HT-29 (cell line): ENCODE measurements at regions not wholly inside any gene's neighbourhood (a gene's known extent, or its start where the extent isn't known, plus 50 kb on each side); places are given as distances from the start of the nearest gene placed in this dataset.
A peak's percentile ranks its signal among the peaks of the same experiment; 100 is the strongest.

ENCODE experiments used
- DNase-seq: peaks from one replicate; pipeline ENCODE4 v3.0.0-alpha.2; 2015; ENCODE audit warnings: low spot score

GRCh38 chr12:83386527-83387264, 700.0 kb downstream of the TMTC2 start:
- DNase-seq = no peak

GRCh38 chr12:83378186-83378727, 691.6 kb downstream of the TMTC2 start:
- DNase-seq = no peak

GRCh38 chr12:83365317-83365716, 678.6 kb downstream of the TMTC2 start:
- DNase-seq = no peak

GRCh38 chr12:83361475-83361874, 674.8 kb downstream of the TMTC2 start:
- no peak for DNase-seq

DNA sequence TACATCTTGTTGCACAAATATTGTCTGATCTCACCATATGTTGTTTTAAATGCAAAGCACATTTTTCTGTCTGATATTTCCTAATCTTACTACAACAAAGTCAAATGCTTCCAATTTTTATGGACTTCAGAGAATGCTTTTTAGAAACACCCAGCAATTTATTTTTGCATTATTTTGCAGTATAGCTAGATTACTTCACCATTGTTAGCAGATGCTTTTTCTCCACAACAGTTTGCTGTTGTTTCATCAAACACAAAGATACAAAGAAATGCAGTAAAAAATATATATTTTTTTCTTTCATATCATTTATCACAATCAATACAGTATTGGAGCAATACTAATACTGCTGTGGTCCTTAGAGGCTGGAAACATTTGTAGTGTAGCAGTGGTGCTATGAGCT, 674.4 kb downstream of the TMTC2 start:
- DNase-seq = no peak

- DNase-seq = no peak
Observed at GRCh38 chr12:83349907-83350611, 663.4 kb downstream of the TMTC2 start.

DNA sequence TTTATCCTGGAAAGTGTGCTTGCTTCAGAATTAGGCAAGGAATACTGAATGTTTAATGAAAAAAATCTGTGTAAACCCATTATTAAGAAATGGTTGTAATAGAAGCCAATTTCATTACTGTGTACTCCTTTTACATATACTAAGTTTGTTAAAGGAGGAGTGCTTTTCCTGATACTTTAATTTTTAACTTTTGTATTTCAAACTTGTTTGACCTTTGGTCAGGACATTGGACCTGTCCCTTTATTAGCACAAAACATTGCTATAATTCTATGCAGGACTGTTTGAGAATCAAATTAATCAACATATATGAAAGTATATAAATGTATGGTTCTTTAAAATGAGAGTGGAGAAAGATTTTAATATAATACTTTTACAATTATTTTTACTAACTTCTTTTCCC, 659.6 kb downstream of the TMTC2 start:
- DNase-seq = no peak

- DNase-seq = no peak
Observed at GRCh38 chr12:83343767-83344166, 657.1 kb downstream of the TMTC2 start.

DNA sequence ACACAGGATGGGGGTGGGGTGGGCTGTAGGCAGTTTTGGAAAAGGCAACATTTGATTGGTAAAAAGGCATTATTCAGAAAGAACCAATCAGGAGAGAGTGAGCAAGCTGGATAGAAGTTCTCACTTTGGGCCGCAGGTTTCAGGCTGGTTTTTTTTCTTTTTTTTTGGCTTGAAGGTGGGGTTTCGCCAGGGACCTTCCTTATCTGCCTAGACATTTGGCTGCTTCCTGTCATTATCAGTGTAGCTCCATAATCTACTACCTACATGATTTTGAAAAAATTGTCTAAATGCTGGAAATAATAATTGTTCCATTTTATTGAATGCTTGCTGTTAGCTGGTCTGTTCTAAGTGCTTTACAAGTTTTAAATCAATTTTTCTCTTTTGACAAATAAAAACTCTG, 649.0 kb downstream of the TMTC2 start:
- no peak for DNase-seq

- DNase-seq = no peak
Observed at GRCh38 chr12:83326666-83327065, 640.0 kb downstream of the TMTC2 start.

DNA sequence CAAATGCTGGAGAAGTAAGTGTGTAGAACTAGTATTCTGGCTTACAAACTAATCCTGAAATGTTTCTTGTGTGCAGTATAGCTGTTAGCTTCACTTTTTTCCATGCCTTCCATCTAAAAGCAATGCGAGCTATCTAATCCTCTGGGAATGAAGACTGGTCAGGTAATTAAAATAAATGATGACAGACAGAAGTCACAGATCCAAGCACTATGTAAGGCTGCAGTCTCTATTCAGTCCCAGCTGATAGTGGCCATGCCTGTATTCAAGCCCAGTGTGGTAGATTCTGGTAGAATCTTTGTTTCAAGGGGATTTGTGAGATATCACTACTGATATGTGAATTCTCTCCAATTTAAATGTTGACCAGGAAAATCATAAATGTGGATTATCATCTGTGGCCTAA, 637.2 kb downstream of the TMTC2 start:
- no peak for DNase-seq

- no peak for DNase-seq
Observed at GRCh38 chr12:83322809-83323208, 636.1 kb downstream of the TMTC2 start.

GRCh38 chr12:83321971-83322370, 635.3 kb downstream of the TMTC2 start:
- DNase-seq = no peak

DNA sequence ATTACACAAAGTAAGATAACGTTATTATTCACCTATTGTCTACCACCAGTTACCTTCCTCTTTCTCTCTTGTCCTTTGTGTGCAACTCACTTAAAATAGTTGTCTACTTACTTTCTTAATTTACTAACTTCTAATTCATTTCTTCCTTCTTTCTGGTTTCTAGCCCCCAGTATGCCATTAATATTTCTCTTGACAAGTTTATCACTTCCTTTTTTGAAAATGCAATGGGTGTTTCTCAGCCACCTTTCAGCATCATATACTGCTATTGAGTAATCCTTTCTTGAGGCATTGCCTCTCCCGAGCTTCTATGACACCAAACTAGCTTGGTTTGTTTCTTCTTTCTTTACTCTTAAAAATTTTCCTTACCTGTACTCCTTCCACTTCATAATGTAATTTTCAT, 633.6 kb downstream of the TMTC2 start:
- no peak for DNase-seq

DNA sequence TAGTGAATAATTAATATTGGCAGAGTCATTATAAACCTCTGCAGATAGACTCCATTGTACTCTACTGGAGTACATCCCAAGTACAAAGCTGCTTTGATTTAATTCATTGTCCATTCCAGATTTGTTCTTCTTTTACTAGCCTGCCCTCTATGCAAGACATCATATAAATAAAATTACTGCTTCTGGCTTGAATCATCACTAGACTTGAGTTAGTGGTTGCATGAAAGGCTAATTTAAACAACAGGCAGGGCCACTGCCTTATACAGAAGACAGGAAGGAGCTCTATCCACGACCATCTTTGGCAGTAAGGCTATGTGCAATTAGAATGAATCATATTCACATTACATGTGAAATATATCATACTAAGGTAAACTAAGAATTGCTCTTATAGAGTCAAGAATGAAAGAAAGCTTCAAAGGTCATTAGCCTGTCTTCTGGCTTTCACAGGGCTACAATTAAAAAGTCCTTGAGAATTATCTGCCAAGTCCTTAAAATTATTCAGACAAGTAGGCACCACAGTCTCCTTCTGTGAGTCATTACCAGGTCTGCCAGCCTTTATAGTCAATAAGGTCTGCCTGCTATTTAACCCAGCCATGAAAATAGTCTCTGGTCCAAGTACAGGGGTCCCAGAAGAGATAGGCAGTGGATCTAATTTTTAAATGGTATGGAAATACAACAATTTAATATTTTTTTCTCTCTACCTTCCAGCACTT, 631.8 kb downstream of the TMTC2 start:
- no peak for DNase-seq

GRCh38 chr12:83317595-83317994, 630.9 kb downstream of the TMTC2 start:
- no peak for DNase-seq

DNA sequence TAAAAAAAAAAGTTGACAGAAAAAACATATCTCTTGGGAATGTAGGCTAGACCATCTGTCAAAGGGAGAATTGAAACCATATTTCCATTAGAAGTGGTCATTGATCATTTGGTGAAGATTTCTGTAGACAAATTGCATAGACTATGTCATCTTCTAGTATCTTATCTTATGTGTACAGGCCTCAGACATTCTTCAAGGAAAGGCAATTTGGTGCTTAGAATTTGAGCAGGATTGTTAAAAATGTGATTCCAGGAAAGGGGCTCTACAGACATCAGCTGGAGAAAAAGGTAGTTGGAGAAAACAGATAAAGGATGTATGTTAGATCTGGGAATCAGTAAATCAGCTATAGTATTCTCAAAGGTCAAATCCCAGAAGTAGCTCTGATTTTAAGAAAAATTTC, 627.1 kb downstream of the TMTC2 start:
- no peak for DNase-seq

DNA sequence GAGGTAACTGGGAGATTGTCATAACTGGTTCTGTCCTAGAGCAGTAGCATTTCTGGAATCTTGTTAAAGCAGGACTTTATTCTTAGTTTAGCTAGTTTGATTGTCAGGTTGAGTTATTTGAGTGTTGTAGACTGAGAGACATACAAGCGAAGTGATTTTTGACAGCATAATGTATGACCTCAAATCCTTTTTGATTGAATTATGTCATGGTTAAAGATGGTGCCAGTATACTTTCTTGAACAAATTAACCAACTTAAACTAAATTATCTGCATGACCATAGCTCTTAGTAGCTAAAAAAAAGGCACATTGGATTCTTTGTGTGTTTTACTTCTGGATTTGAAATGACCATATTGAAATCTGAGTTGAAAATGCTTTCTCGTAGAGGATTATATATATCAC, 626.6 kb downstream of the TMTC2 start:
- no peak for DNase-seq

GRCh38 chr12:83276904-83277303, 590.2 kb downstream of the TMTC2 start:
- no peak for DNase-seq

- no peak for DNase-seq
Observed at GRCh38 chr12:83271201-83271600, 584.5 kb downstream of the TMTC2 start.

- DNase-seq = no peak
Observed at GRCh38 chr12:83265808-83266207, 579.1 kb downstream of the TMTC2 start.

- peak; percentile 23 for DNase-seq
Observed at GRCh38 chr12:83261998-83262397, 575.3 kb downstream of the TMTC2 start.
